ENCODE measurements at regions not wholly inside any gene's neighbourhood (a gene's known extent, or its start where the extent isn't known, plus 50 kb on each side); places are given as distances from the start of the nearest gene placed in this dataset.

DNA sequence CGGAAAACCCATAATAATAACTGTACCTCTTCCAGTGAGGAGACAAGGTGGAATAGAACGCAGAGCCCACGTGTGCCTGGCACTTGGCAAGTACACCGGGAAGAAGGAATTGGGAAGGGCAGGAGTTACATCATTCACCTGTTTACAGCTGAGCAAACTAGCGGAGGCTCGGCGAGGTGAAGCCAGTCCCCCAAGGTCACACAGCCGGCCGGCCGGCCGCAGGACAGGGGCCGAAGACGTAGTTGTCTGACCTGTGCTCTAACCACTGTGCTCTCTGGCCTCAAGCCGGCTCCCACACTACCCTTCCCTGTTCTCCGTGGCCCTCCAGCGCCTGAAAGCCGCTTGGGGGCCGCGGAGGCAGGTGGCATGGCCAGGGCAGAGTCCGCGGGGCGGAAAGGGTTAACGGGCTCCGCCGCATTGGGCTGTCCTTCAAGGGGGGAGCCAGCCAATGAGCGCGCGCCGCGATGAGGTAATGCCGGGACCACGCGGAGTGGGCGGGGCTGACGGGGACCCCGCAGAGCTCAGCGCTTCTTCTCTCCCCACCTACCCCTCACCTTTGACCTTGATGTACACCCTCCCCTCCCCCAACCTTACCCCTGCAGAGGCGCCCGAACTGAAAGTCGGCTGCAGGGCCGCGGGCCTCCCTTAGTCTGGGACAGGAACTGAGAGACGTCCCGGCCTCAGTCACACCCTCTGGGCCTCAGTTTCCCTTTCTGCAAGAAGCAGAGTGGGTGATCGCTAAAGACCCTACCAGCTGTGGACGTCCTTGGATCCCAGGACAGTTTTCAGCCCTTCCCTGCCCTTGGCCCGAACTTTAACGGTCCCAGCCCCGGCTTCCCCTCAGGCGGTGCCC lies 125.1 kb downstream of the C9orf50 start:
- Mint-ChIP-seq H3K4me3 (peak overlapping the region; percentile 58), H3K36me3 (no peaks in the 10 kb centered on the region), H3K27me3 (peaks cover 23% of the 10 kb centered on the region), H3K9me3 (no peaks in the 10 kb centered on the region), H3K4me1 (peaks cover 4% of the 10 kb centered on the region), H3K27ac (no peak overlapping the region)
- ATAC-seq (ENCODE audit: low read depth): peak; percentile 80
- peak in 1 of 2 donors; percentile 44 for DNase-seq (ENCODE audit: low spot score in 2 of 2)

DNA sequence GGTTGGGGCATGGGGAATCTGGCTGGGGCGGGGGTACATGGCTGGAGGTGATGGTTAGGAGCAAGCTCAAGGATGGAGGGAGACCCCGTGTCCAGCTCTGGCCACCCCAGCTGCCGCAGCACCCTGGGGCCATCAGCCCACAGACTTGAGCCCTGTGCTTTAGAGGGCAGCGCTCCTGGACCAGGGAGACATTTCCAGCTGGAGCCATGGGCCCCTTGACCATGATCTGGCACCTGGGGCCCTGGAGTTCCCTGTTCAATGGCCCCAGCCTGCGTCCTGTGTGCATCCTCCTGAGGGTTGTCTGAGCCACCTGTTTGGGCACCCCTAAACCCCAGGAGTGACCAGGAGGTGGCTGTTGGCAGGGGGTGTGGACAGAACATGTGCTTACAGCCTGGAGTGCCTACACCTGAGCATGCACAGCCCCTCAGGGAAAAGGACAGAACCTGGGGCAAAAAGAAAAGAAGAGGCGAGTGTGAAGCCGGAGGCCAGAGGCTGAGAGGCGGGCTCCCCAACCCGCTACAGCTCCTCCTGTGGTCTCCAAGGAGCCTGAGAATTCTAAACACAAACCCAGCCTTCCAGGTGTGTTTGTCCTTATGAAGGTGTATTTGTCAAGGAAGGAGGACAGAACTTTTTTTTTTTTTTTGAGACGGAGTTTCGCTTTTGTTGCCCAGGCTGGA lies 126.7 kb downstream of the C9orf50 start:
- peaks cover 29% of the 10 kb centered on the region for H3K27me3 Mint-ChIP-seq
- peaks cover 4% of the 10 kb centered on the region for H3K4me1 Mint-ChIP-seq
- no peak for ATAC-seq (ENCODE audit: low read depth)
- H3K27ac Mint-ChIP-seq: no peak overlapping the region
- no peak overlapping the region for H3K4me3 Mint-ChIP-seq
- H3K9me3 Mint-ChIP-seq: no peaks in the 10 kb centered on the region
- DNase-seq (ENCODE audit: low spot score in 2 of 2): no peak
- no peaks in the 10 kb centered on the region for H3K36me3 Mint-ChIP-seq

DNA sequence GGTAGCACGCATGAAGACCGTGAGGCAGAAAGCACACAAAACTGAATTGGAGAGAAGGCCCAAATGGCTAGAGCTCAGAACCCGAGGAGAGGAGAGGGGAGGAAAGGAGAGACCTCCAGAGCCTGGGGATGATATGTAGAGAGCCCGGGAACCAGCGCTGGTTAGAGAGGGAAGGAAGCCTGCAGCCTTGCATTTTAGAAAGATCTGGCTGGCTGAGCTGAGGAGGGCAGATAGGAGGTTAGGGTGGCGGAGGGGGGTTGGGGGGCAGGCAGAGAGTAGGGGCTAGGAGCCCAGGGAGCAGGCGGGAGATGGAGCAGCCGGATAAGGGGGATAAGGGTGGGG lies 127.2 kb downstream of the C9orf50 start:
- no peak overlapping the region for H3K4me3 Mint-ChIP-seq
- H3K4me1 Mint-ChIP-seq: peaks cover 7% of the 10 kb centered on the region
- H3K27ac Mint-ChIP-seq: no peak overlapping the region
- no peaks in the 10 kb centered on the region for H3K36me3 Mint-ChIP-seq
- peaks cover 31% of the 10 kb centered on the region for H3K27me3 Mint-ChIP-seq
- DNase-seq (ENCODE audit: low spot score in 2 of 2): no peak
- ATAC-seq (ENCODE audit: low read depth): no peak
- no peaks in the 10 kb centered on the region for H3K9me3 Mint-ChIP-seq

DNA sequence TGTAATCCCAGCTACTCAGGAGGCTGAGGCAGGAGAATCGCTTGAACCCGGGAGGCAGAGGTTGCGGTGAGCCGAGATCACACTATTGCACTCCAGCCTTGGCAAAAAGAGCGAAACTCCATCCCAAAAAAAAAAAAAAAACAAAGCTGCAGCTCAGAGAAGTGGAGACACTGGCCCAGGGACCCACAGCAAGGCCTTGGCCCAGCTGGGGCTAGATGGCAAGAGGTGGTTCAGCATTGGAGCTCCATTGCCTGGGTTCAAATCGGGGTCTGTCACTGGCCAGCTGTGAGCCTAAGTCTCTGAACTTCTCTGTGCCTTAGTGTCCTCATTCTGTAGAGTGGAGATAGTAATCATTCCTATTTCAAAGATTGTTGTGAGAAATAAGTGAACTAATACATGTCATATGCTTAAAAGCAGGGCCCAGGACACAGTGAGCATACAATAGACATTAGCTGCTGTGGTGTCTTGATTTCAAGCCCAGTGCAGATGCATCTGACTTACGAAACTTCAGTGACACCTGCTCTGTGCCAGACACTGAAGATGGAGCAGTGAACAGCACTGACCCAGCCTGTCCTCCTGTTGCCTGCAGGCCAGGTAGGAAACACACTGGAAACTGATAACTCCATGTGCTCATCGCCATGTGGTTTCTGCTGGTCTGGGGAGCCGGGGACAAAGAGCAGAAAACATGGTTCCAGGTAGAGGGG lies 127.7 kb downstream of the C9orf50 start:
- H3K36me3 Mint-ChIP-seq: no peaks in the 10 kb centered on the region
- H3K27ac Mint-ChIP-seq: no peak overlapping the region
- DNase-seq (ENCODE audit: low spot score in 2 of 2) (no peak), ATAC-seq (ENCODE audit: low read depth) (no peak)
- H3K9me3 Mint-ChIP-seq: no peaks in the 10 kb centered on the region
- peaks cover 7% of the 10 kb centered on the region for H3K4me1 Mint-ChIP-seq
- H3K27me3 Mint-ChIP-seq: peaks cover 29% of the 10 kb centered on the region
- no peak overlapping the region for H3K4me3 Mint-ChIP-seq

DNA sequence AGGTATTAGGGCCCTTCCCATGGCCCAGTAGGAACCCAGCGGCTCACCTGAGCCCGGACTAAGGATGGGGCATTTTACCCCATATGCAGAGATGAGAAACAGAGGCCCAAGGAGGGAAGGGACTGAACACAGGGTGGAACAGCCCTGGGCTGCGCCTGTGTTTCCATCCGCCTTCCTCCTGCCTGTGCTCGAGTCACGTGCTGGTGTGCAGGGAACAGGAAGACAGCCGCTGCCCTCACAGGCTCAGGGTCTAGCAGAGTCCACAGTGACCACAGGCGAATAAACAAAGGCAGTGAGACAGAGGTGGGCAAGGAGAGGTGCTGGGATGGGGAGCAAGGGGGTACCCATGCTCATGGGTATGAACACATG lies 129.4 kb downstream of the C9orf50 start:
- Mint-ChIP-seq H3K27me3 (peaks cover 30% of the 10 kb centered on the region), H3K9me3 (no peaks in the 10 kb centered on the region), H3K27ac (no peak overlapping the region), H3K36me3 (no peaks in the 10 kb centered on the region), H3K4me3 (no peak overlapping the region), H3K4me1 (peaks cover 8% of the 10 kb centered on the region)
- ATAC-seq (ENCODE audit: low read depth): no peak
- DNase-seq (ENCODE audit: low spot score in 2 of 2): no peak

DNA sequence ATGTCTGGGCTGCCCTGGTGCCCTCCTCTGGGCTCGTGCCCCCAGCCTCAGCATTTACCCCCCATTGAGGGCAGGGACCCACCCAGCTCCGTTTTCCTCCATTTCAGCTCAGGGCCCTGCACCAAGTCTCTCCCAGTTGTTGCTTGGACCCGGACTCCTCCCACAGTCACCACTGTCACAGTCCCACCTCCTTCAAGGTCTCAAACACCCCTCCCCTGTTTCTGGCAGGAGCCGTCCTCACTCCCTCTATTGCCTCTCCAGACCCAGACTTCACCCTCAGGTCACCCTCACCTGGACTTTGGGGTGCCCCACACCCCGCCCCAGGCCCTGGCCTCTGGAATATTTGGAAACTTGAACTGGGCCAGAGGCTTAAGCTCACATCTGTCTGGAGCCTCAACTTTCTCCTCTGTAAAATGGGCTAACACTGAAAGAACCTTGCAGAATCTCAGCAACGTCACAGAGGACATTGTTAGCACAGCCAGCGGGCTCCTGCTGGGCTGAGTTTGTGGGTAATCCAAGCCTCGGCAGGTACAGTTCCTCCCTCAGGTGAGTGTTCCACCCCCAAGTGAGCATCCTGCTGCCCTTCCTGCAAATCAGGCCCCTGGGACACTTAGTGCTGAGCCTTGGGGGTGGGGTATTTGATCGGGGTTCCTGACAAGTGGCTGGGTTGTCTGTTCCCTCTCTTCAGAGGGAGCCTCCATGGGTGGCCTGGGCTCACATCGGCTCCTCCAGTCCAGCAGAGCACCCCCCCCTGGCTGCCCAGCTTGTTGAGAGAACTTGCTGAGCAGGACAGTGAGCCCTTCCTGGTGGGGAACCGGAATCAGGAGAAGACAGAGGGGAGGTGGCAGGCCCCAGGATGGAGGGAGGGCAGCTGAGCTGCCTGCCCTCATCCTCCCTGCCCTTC lies 130.1 kb downstream of the C9orf50 start:
- Mint-ChIP-seq H3K4me3 (peak overlapping the region; percentile 43), H3K27me3 (peaks cover 30% of the 10 kb centered on the region), H3K9me3 (no peaks in the 10 kb centered on the region), H3K4me1 (peaks cover 8% of the 10 kb centered on the region), H3K27ac (no peak overlapping the region), H3K36me3 (no peaks in the 10 kb centered on the region)
- ATAC-seq (ENCODE audit: low read depth) (no peak), DNase-seq (ENCODE audit: low spot score in 2 of 2) (no peak)

DNA sequence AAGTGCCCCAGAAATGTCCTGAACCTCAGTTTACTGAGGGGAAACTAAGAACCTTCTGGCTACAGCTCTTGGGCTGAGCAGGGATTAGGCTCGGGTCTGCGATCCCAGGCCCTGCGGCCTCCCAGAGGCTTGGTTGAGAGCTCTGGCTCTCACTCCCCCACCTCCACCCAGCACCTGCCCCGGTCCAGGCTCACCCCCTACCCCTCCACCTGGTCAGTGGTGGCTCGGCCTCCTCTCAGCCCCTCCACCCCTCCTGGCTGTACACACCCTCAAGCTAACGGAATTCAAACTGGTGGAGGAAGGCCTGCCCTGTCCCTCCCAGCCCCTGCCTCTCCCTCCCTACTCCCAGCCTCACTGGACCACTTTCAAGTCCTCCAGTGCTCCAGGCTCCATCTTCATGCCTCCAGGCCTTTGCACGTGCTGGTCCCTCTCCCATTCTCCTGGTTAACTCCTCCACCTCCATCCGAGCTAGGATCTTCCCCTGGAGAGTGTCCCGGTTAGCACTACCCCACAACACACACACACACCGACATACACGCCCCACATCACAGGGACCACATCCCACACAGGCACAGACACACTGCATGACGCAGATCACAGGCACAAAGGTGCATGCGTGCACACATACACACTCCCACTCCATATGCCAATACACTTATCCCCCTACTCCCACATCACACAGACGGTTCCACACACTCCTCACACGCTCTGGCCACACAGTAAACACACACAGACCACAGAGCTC lies 130.9 kb downstream of the C9orf50 start:
- Mint-ChIP-seq H3K27me3 (peaks cover 28% of the 10 kb centered on the region), H3K9me3 (no peaks in the 10 kb centered on the region), H3K27ac (no peak overlapping the region), H3K4me3 (peak overlapping the region; percentile 43), H3K36me3 (no peaks in the 10 kb centered on the region), H3K4me1 (peaks cover 8% of the 10 kb centered on the region)
- DNase-seq (ENCODE audit: low spot score in 2 of 2) (no peak), ATAC-seq (ENCODE audit: low read depth) (no peak)

DNA sequence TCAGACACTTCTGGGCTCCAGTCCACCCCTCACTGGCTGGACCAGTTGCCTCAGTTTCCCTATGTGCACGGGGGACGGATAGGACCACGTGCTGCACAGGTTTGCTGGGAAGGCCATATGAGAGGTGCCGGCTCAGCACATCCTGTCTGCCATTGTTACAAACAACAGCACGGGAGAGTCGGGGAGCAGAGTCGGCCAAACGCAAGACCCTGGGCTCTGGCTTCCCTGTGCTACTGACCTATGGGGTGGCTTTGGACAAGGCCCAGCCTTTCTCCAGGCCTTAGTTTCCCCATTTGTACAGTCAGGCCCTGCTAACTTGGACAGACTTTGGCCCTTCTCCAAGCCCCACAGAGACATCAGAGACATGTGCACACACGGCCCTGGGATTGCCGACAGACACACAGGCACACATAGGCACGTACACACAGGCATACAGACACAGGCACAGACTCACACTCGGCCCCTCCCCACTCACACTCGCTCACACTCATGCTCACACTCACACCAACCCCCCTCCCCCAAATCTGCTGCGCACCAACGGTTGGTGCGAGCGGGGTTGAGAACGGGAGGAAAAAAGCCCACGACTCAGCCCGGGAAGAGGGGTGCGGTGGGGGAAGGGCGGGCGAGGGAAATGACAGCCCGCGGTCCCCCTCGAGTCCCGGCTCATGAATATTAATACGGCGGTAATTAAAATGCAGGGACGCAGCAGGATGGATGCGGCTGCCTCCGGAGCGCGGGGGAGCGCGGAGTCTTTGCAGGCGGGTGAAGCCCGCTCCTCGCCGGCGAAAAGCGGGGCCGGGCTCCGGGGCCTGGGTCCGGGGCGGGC lies 133.0 kb downstream of the C9orf50 start:
- ATAC-seq (ENCODE audit: low read depth): peak; percentile 27
- no peaks in the 10 kb centered on the region for H3K36me3 Mint-ChIP-seq
- DNase-seq (ENCODE audit: low spot score in 2 of 2): no peak
- peaks cover 24% of the 10 kb centered on the region for H3K27me3 Mint-ChIP-seq
- H3K9me3 Mint-ChIP-seq: no peaks in the 10 kb centered on the region
- H3K4me1 Mint-ChIP-seq: peaks cover 8% of the 10 kb centered on the region
- peak overlapping the region; percentile 29 for H3K27ac Mint-ChIP-seq
- H3K4me3 Mint-ChIP-seq: peak overlapping the region; percentile 74

DNA sequence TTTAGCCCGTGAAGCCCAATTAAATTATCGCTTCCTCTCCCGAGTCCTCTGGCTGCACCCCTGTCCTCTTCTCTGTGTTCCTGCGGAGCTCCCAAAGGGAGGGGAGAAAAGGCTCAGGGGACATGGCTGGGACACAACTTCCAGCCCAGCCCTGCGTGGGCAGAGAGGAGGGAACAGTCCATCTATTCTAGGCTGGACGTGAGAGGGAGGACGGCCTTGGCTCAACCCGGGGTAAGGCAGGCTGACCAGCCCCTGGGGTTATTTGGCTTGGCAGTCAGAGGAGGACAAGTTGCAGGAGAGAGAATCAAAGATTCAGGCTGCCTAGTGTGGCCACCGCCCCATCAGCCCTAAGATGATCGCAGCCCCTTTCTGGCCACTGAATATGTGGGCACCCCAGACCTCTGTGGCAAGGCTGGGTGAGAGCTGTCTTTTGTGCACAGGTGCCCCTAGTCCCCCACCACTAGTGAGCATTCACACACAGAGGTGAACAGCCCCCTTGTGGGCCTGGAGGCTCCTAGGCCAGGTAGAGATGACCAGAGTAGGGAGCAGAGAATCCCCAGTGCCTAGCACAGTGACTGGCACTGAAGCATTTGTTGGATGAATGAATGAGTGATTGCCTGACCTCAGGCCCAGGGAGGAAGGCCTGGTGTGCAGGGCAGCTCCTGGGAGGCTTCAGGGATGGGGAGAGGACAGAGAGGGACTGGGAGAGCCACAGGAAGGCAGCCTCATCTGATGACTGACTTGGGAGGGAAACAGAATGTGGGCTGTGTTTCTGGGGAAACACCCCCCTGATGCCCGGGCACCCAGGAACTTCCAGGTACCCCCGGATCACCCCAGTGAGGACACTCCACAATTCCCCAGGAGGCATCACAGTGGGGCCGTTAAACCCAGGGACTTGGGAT lies 133.9 kb downstream of the C9orf50 start:
- ATAC-seq (ENCODE audit: low read depth): no peak
- no peaks in the 10 kb centered on the region for H3K36me3 Mint-ChIP-seq
- H3K4me1 Mint-ChIP-seq: peaks cover 8% of the 10 kb centered on the region
- no peak for DNase-seq (ENCODE audit: low spot score in 2 of 2)
- H3K27ac Mint-ChIP-seq: no peak overlapping the region
- H3K4me3 Mint-ChIP-seq: peak overlapping the region; percentile 30
- peaks cover 21% of the 10 kb centered on the region for H3K27me3 Mint-ChIP-seq
- no peaks in the 10 kb centered on the region for H3K9me3 Mint-ChIP-seq

DNA sequence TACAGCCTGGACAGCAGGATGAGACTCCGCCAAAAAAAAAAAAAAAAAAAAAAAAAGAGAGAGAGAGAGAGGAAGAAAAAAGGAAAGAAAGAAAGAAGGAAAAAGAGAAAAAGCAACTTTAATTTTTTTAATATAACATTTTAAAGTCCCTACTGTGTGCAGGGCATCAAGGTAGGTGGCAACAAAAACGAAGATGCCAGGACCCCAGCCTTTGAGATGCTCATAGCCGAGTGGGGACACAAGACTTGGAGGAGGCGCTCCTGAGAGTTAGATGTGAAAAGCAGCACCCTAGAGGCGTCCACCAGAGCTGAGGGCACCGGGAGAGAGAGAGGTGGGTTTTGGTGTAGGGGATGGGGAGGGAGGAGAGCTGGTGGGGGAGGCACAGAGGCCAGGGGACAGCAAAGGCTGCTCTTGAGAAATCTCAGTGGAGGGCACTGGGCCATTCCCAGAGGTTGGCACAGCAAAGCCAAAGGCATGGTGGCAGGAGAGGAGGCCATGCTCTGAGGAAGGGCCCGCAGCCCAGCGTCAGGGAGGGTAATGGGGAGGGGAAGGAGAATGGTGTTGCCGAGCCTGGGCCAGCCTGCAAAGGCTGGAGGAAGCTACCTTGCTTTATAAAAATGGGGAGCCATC lies 135.6 kb downstream of the C9orf50 start:
- Mint-ChIP-seq H3K4me3 (no peak overlapping the region), H3K36me3 (no peaks in the 10 kb centered on the region), H3K9me3 (no peaks in the 10 kb centered on the region), H3K27ac (no peak overlapping the region), H3K27me3 (peaks cover 19% of the 10 kb centered on the region), H3K4me1 (peaks cover 8% of the 10 kb centered on the region)
- ATAC-seq (ENCODE audit: low read depth) (no peak), DNase-seq (ENCODE audit: low spot score in 2 of 2) (no peak)

DNA sequence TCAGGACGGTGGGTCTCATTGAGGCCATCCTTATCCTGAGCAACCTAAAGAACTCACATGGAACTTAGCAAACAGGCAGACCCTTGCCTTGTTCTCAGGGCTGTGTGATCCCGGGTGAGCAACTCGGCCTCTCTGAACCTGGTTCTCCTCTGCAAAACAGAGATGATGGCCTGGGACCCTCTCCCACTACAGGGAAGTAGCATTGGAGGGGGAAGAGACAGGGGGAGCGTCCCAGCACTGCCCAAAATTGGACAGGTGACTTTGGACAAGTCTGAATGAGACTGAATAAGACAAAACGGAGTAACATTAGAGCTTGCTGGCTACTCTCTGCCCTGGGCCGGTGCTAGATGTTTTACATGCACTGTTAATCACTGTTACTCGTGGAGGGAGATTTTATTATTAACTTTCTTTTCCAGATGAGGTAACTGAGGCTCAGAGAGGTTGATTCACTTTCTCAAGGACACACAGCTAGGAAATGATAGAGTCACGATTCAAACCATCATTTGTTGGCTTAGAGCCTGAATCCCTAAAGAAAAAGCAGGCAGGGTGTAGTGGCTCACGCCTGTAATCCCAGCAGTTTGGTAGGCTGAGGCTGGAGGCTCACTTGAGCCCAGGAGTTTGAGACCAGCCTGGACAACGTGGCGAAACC lies 136.4 kb downstream of the C9orf50 start:
- no peak for DNase-seq (ENCODE audit: low spot score in 2 of 2)
- H3K4me1 Mint-ChIP-seq: peaks cover 8% of the 10 kb centered on the region
- H3K27ac Mint-ChIP-seq: peak overlapping the region; percentile 11
- ATAC-seq (ENCODE audit: low read depth): no peak
- H3K27me3 Mint-ChIP-seq: peaks cover 20% of the 10 kb centered on the region
- no peak overlapping the region for H3K4me3 Mint-ChIP-seq
- no peaks in the 10 kb centered on the region for H3K36me3 Mint-ChIP-seq
- no peaks in the 10 kb centered on the region for H3K9me3 Mint-ChIP-seq

All from memory B cell (primary cell).